HCT116 (cell line): ENCODE measurements at regions not wholly inside any gene's neighbourhood (a gene's known extent, or its start where the extent isn't known, plus 50 kb on each side); places are given as distances from the start of the nearest gene placed in this dataset.

ENCODE experiments used
- ATAC-seq: fragments of 200-7000 bp; cut with Tn5 transposase; 2 replicates; pipeline ENCODE4 v1.9.1; 2020; ENCODE audit warnings: mild to moderate bottlenecking, moderate library complexity
- BruUV-seq: library from RNA; stranded (reverse); fragments of 400-500 nt; replicated peaks from 2 replicates; lab custom pipeline; 2021; lab: Mats Ljungman, UMichigan
- CTCF ChIA-PET: fragments of 300-600 bp; sonication (Branson Sonifier 250); formaldehyde crosslinking; loops from one replicate; lab custom pipeline; 2021; ENCODE audit warnings: antibody characterized with exemption; lab: Charles Lee
- POLR2A ChIA-PET: fragments of 300-600, 350-600 bp; sonication (Branson Sonifier 250); formaldehyde crosslinking; loops from one replicate; lab custom pipeline; 2021; ENCODE audit warnings: antibody characterized with exemption; lab: Charles Lee
- RAD21 ChIA-PET, 2 experiments: fragments of 300-600 bp; sonication (Branson Sonifier 250); formaldehyde crosslinking; loops; one replicate each; lab custom pipeline; 2023; ENCODE audit warnings: low total read pairs in 2 of 2; ENCODE audit not compliant: uncharacterized antibody in 2 of 2, unreplicated experiment in 2 of 2, low non-redundant PET in 1 of 2; lab: Charles Lee
- DNase-seq: peaks from one replicate; pipeline ENCODE4 v3.0.0-alpha.2; 2010; ENCODE audit warnings: low read depth, low spot score
- H2AFZ ChIP-seq: fragments of 200-600 bp; shearing (Covaris generic), sonication (generic); 2 replicates; pipeline ENCODE4 v1.6.1; 2017; ENCODE audit warnings: low read depth, mixed run types, mixed read lengths, antibody characterized with exemption, low read length; ENCODE audit not compliant: poor library complexity, severe bottlenecking
- H3K27ac ChIP-seq: 2 replicates; pipeline ENCODE4 v1.5.1; 2012; ENCODE audit warnings: low read depth, low read length
- H3K27me3 ChIP-seq: fragments of 200-600 bp; sonication (generic); 2 replicates; pipeline ENCODE4 v1.6.1; 2016; ENCODE audit warnings: mixed run types, low read length, mixed read lengths; ENCODE audit not compliant: insufficient read depth
- H3K36me3 ChIP-seq, 2 experiments: fragments of 200-500 bp in 1 of 2; fragments of 200-600 bp in 1 of 2; sonication (Bioruptor generic) in 1 of 2; sonication (generic) in 1 of 2; 2 replicates each; pipeline versions ENCODE4 v1.5.1 to v1.6.1; 2014 to 2016; ENCODE audit warnings: low read length in 2 of 2, inconsistent platforms in 1 of 2, mixed read lengths in 1 of 2, mixed run types in 1 of 2; ENCODE audit not compliant: insufficient read depth in 2 of 2, control insufficient read depth in 1 of 2
- H3K4me1 ChIP-seq, 2 experiments: fragments of 200-600 bp in 1 of 2; sonication (generic) in 1 of 2; 2 replicates each; pipeline versions ENCODE4 v1.5.1 to v1.6.1; 2012 to 2017; ENCODE audit warnings: low read length in 2 of 2, inconsistent platforms in 1 of 2, mild to moderate bottlenecking in 1 of 2, mixed read lengths in 1 of 2, mixed run types in 1 of 2, moderate library complexity in 1 of 2; ENCODE audit not compliant: insufficient read depth in 2 of 2, control insufficient read depth in 1 of 2
- H3K4me2 ChIP-seq: fragments of 200-600 bp; sonication (generic); 2 replicates; pipeline ENCODE4 v1.6.1; 2017; ENCODE audit warnings: mixed run types, low read length, mixed read lengths
- H3K4me3 ChIP-seq, 2 experiments: fragments of 200-600 bp in 1 of 2; sonication (generic) in 1 of 2; replicated peaks in 1 of 2; 2 replicates each; pipeline ENCODE4 v1.5.1; 2011 to 2016; ENCODE audit warnings: low read length in 2 of 2, control low read depth in 1 of 2, low read depth in 1 of 2, mild to moderate bottlenecking in 1 of 2, mixed read lengths in 1 of 2, mixed run types in 1 of 2
- H3K79me2 ChIP-seq: fragments of 200-600 bp; sonication (generic); 2 replicates; pipeline ENCODE4 v1.6.1; 2017; ENCODE audit warnings: mild to moderate bottlenecking, mixed run types, low read length, moderate library complexity, mixed read lengths; ENCODE audit not compliant: insufficient read depth
- H3K9ac ChIP-seq: fragments of 200-600 bp; sonication (generic); 2 replicates; pipeline ENCODE4 v1.6.1; 2016; ENCODE audit warnings: low read length, mixed read lengths
- H3K9me2 ChIP-seq: fragments of 200-600 bp; sonication (generic), shearing (Covaris generic); 2 replicates; pipeline ENCODE4 v1.6.1; 2017; ENCODE audit warnings: mixed run types, mild to moderate bottlenecking, moderate library complexity; ENCODE audit not compliant: insufficient read depth
- H3K9me3 ChIP-seq, 2 experiments: fragments of 200-500 bp in 1 of 2; fragments of 200-600 bp in 1 of 2; sonication (Bioruptor generic) in 1 of 2; sonication (generic) in 1 of 2; 2 replicates each; pipeline ENCODE4 v1.6.1; 2014 to 2017; ENCODE audit warnings: low read length in 2 of 2, mixed read lengths in 2 of 2, inconsistent platforms in 1 of 2, low read depth in 1 of 2, mild to moderate bottlenecking in 1 of 2, mixed run types in 1 of 2, moderate library complexity in 1 of 2; ENCODE audit not compliant: control insufficient read depth in 1 of 2, insufficient read depth in 1 of 2
- H4K20me1 ChIP-seq: fragments of 200-600 bp; sonication (generic), shearing (Covaris generic); 2 replicates; pipeline ENCODE4 v1.6.1; 2017; ENCODE audit warnings: mixed run types, mild to moderate bottlenecking, moderate library complexity; ENCODE audit not compliant: insufficient read depth
- ATF3 ChIP-seq: IDR thresholded peaks from 2 replicates; pipeline ENCODE4 v1.6.1; 2012
- CEBPB ChIP-seq: IDR thresholded peaks from 2 replicates; pipeline ENCODE4 v1.6.1; 2012; ENCODE audit warnings: low read depth
- CTCF ChIP-seq, 3 experiments: fragments of 200-600 bp in 1 of 3; sonication (generic) in 1 of 3; IDR thresholded peaks in 2 of 3; conservative IDR thresholded peaks in 1 of 3; 2 replicates each; pipeline ENCODE4 v1.5.1; 2012 to 2017; ENCODE audit warnings: low read depth in 2 of 3, low read length in 2 of 3, antibody characterized with exemption in 1 of 3, borderline replicate concordance in 1 of 3, control low read depth in 1 of 3, mild to moderate bottlenecking in 1 of 3, mixed read lengths in 1 of 3, mixed run types in 1 of 3, moderate library complexity in 1 of 3; ENCODE audit not compliant: insufficient read depth in 1 of 3
- EGR1 ChIP-seq: IDR thresholded peaks from 2 replicates; pipeline ENCODE4 v1.6.1; 2012; ENCODE audit warnings: low read depth
- ELF1 ChIP-seq: IDR thresholded peaks from 2 replicates; pipeline ENCODE4 v1.6.1; 2012; ENCODE audit warnings: low read depth, borderline replicate concordance
- JUND ChIP-seq: IDR thresholded peaks from 2 replicates; pipeline ENCODE4 v1.6.1; 2012
- MAX ChIP-seq: IDR thresholded peaks from 2 replicates; pipeline ENCODE4 v1.6.1; 2012
- POLR2A ChIP-seq: IDR thresholded peaks from 2 replicates; pipeline ENCODE4 v1.7.0; 2011; ENCODE audit warnings: borderline replicate concordance; ENCODE audit not compliant: insufficient read depth, insufficient read length; ENCODE audit errors: extremely low read depth
- SIN3A ChIP-seq: IDR thresholded peaks from 2 replicates; pipeline ENCODE4 v1.6.1; 2012; ENCODE audit warnings: low read depth
- SP1 ChIP-seq: IDR thresholded peaks from 2 replicates; pipeline ENCODE4 v1.6.1; 2012; ENCODE audit warnings: low read depth
- SRF ChIP-seq: IDR thresholded peaks from 2 replicates; pipeline ENCODE4 v1.6.1; 2012; ENCODE audit warnings: low read depth
- TCF7L2 ChIP-seq: IDR thresholded peaks from 2 replicates; pipeline ENCODE4 v1.7.0; 2011; ENCODE audit warnings: borderline replicate concordance, inconsistent platforms; ENCODE audit not compliant: insufficient read depth, insufficient read length; ENCODE audit errors: extremely low read depth
- ZBTB33 ChIP-seq: IDR thresholded peaks from 2 replicates; pipeline ENCODE4 v1.6.1; 2011; ENCODE audit warnings: mild to moderate bottlenecking, low read length, moderate library complexity; ENCODE audit not compliant: insufficient replicate concordance; ENCODE audit errors: extremely low read depth
- intact Hi-C: fragments of 100-400 bp; cut with micrococcal nuclease; formaldehyde crosslinking; loops from 2 replicates; pipeline ENCODE4 v1.10.0; 2022

GRCh38 chr19:28913626-28914025, 299.3 kb downstream of the UQCRFS1 start:
- peaks cover 14 to 17% of the 10 kb centered on the region in 2 experiments; a peak in 2 of 4 replicates for H3K9me3 ChIP-seq
- H3K4me1 ChIP-seq, result no peaks in the 10 kb centered on the region
- no peaks in the 10 kb centered on the region for H4K20me1 ChIP-seq
- ChIA-PET RAD21 (no interaction called here), POLR2A (no interaction called here), CTCF (no interaction called here)
- no peaks in the 10 kb centered on the region for H3K9me2 ChIP-seq
- no peak overlapping the region for H2AFZ ChIP-seq
- no peak overlapping the region for H3K9ac ChIP-seq
- no peaks in the 10 kb centered on the region for H3K79me2 ChIP-seq
- H3K4me3 ChIP-seq, result no peak overlapping the region
- no peak overlapping the region for H3K27ac ChIP-seq
- TF ChIP-seq CTCF (IDR thresholded peaks at IDR 0.05 in 2 of 3, conservative IDR thresholded peaks at IDR 0.05 in 1 of 3; ENCODE audit: borderline replicate concordance in 1 of 3, insufficient read depth in 1 of 3, low read depth in 2 of 3, low read length in 2 of 3) (no peak), ELF1 (no peak), SRF (no peak), EGR1 (no peak)
- BruUV-seq, result no TSS peak
- ATAC-seq, result no peak
- intact Hi-C loops, result no loop called here
- H3K4me2 ChIP-seq, result no peak overlapping the region
- H3K27me3 ChIP-seq, result no peaks in the 10 kb centered on the region
- no peak for DNase-seq
- H3K36me3 ChIP-seq, result no peaks in the 10 kb centered on the region

- CTCF ChIA-PET, result no interaction called here
- no peaks in the 10 kb centered on the region for H3K27me3 ChIP-seq
- H2AFZ ChIP-seq, result no peak overlapping the region
- no peak overlapping the region for H3K4me3 ChIP-seq
- no peak overlapping the region for H3K4me2 ChIP-seq
- DNase-seq (no peak), ATAC-seq (no peak)
- H3K36me3 ChIP-seq, result no peaks in the 10 kb centered on the region
- H4K20me1 ChIP-seq, result no peaks in the 10 kb centered on the region
- peaks cover 5 to 17% of the 10 kb centered on the region in 2 experiments; a peak in 2 of 4 replicates for H3K9me3 ChIP-seq
- H3K27ac ChIP-seq, result no peak overlapping the region
- no peak overlapping the region for H3K9ac ChIP-seq
- no peaks in the 10 kb centered on the region for H3K9me2 ChIP-seq
- no TSS peak for BruUV-seq
- RAD21 ChIA-PET, result no interaction called here
- no peaks in the 10 kb centered on the region for H3K4me1 ChIP-seq
- intact Hi-C loops, result no loop called here
- POLR2A ChIA-PET, result no interaction called here
- no peaks in the 10 kb centered on the region for H3K79me2 ChIP-seq
- TF ChIP-seq MAX, result no peak
- no peak for TF ChIP-seq ELF1
- no peak for TF ChIP-seq CTCF (IDR thresholded peaks at IDR 0.05 in 2 of 3, conservative IDR thresholded peaks at IDR 0.05 in 1 of 3; ENCODE audit: borderline replicate concordance in 1 of 3, insufficient read depth in 1 of 3, low read depth in 2 of 3, low read length in 2 of 3)
- no peak for TF ChIP-seq ATF3
- no peak for TF ChIP-seq POLR2A
- no peak for TF ChIP-seq ZBTB33
- TF ChIP-seq SP1, result no peak
- no peak for TF ChIP-seq SIN3A
- no peak for TF ChIP-seq SRF
- no peak for TF ChIP-seq TCF7L2
- no peak for TF ChIP-seq CEBPB
- no peak for TF ChIP-seq JUND
These were observed 304.0 kb downstream of the UQCRFS1 start for GRCh38 chr19:28908941-28909340.
